ENCODE measurements at regions not wholly inside any gene's neighbourhood (a gene's known extent, or its start where the extent isn't known, plus 50 kb on each side); places are given as distances from the start of the nearest gene placed in this dataset.
"Not testable (repeated sequence)": the region's sequence is repeated elsewhere in the genome, so short reads cannot be mapped to it uniquely, and the experiment has no call there.

DNA sequence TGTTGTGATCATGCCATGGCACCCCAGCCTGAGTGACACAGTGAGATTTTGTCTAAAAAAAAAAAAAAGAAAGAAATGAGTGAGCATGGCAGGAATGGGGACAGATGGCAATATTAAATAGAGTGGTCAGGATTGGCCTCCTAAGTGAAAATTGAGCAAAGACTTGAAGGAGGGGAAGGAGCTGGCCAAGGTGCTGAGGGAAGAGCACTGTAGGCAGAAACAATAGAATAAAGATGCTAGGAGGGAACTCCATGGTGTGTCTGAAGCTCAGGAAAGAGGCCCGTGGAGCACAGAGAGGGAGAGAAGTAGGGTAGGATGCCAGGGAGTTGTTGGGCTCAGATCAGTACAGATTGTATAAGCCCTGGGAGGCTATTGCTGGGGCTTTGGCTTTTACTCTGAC lies 64.4 kb upstream of the PCAT7 start:
- Histone ChIP-seq H3K27ac (no peak overlapping the region), H3K36me3 (no peaks in the 10 kb centered on the region), H3K4me1 (no peaks in the 10 kb centered on the region), H3K4me3 (no peak overlapping the region), H3K27me3 (no peaks in the 10 kb centered on the region), H3K9me3 (no peaks in the 10 kb centered on the region)
- TF ChIP-seq, protein P1, sequence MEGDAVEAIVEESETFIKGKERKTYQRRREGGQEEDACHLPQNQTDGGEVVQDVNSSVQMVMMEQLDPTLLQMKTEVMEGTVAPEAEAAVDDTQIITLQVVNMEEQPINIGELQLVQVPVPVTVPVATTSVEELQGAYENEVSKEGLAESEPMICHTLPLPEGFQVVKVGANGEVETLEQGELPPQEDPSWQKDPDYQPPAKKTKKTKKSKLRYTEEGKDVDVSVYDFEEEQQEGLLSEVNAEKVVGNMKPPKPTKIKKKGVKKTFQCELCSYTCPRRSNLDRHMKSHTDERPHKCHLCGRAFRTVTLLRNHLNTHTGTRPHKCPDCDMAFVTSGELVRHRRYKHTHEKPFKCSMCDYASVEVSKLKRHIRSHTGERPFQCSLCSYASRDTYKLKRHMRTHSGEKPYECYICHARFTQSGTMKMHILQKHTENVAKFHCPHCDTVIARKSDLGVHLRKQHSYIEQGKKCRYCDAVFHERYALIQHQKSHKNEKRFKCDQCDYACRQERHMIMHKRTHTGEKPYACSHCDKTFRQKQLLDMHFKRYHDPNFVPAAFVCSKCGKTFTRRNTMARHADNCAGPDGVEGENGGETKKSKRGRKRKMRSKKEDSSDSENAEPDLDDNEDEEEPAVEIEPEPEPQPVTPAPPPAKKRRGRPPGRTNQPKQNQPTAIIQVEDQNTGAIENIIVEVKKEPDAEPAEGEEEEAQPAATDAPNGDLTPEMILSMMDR (IDR thresholded peaks at IDR 0.05), result no peak
- intact Hi-C loops (cut with DNase I), result no loop called here
- no peak for DNase-seq (ENCODE audit: low spot score in 2 of 2)

DNA sequence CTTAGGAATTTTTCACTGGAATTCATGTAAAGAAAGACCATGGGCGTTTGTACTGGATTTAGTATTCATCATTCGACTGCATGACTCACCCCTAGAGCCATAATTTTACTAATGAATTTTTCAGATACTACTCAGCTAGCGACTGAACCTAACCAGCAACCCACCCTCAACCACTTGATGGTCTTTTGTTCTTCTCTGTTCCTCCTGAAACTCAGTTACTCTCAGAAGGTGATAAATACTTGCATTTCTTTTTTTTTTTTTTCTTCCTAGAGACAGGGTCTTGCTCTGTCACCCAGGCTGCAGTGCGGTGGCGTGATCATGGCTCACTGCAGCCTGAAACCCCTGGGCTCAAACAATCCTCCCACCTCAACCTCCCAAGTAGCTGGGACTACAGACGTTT lies 62.8 kb upstream of the PCAT7 start:
- H3K4me1 ChIP-seq; H3K36me3 ChIP-seq; DNase-seq (ENCODE audit: low spot score in 2 of 2); H3K9me3 ChIP-seq; intact Hi-C loops (cut with DNase I); H3K4me3 ChIP-seq; H3K27me3 ChIP-seq; H3K27ac ChIP-seq: not testable (repeated sequence)

DNA sequence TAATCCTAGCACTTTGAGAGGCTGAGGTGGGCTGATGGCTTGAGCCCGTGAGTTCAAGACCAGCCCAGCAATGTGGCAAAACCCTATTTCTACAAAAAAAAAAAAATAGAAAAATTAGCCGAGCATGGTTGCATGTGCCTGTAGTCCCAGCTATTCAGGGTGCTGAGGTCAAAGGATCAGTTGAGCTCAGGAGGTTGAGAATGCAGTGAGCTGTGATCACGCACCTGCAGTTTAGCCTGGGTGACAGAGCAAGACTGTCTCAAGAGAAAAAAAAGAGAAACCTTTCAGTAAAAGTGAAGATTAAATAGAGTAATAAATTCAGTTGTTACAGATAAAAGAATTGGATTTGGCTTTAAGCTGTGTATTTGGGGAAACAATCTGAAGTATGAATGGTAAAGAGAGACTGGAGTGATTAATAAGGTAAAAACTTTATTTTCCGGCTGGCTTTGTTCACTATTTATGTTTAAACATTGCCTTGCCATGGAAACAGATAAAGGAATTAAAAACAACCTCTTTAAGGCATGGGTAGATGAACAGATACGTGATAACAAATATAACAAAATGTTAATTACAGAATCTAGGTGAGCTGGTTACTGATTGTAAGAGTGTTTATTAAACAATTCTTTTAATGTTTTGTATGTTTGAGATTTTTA lies 56.0 kb upstream of the PCAT7 start:
- TF ChIP-seq, protein P1 (IDR thresholded peaks at IDR 0.05), result no peak
- no peak for DNase-seq (ENCODE audit: low spot score in 2 of 2)
- intact Hi-C loops (cut with DNase I), result no loop called here
- H3K9me3 ChIP-seq, result no peaks in the 10 kb centered on the region
- H3K27me3 ChIP-seq, result no peaks in the 10 kb centered on the region
- no peaks in the 10 kb centered on the region for H3K36me3 ChIP-seq
- no peak overlapping the region for H3K4me3 ChIP-seq
- H3K4me1 ChIP-seq, result no peaks in the 10 kb centered on the region
- no peak overlapping the region for H3K27ac ChIP-seq

DNA sequence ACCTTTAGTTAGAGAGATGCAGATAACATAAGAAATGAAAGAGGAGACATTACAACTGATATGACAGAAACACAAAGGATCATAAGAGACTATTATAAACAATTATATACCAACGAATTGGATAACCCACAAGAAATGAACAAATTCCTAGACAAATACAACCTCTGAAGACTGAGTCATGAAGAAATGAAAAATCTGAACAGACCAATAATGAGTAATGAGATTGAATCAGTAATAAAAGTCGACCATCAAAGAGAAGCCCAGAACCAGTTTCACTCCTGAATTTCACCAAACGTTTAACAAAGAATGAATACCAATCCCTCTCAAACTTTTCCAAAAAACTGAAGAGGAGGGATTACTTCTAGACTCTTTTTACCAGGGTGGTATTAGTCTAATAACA lies 50.5 kb upstream of the PCAT7 start:
- intact Hi-C loops (cut with DNase I), result no loop called here
- H3K4me3 ChIP-seq, result no peak overlapping the region
- no peak for DNase-seq (ENCODE audit: low spot score in 2 of 2)

More for the DNA sequence above, 50.5 kb upstream of the PCAT7 start:
- no peaks in the 10 kb centered on the region for H3K4me1 ChIP-seq
- TF ChIP-seq, protein P1 (IDR thresholded peaks at IDR 0.05), result no peak
- no peaks in the 10 kb centered on the region for H3K36me3 ChIP-seq
- no peak overlapping the region for H3K27ac ChIP-seq
- H3K27me3 ChIP-seq, result no peaks in the 10 kb centered on the region
- no peaks in the 10 kb centered on the region for H3K9me3 ChIP-seq

All from ascending aorta (tissue), 2 donors.